Left ventricle myocardium inferior (tissue), 1 donor: ENCODE measurements at regions not wholly inside any gene's neighbourhood (a gene's known extent, or its start where the extent isn't known, plus 50 kb on each side); places are given as distances from the start of the nearest gene placed in this dataset.
A peak's percentile ranks its signal among the peaks of the same experiment; 100 is the strongest.

Experiments
- DNase-seq: peaks from one replicate; pipeline ENCODE4 v3.0.0-alpha.2; 2020
- H3K27ac ChIP-seq: fragments of 200-600 bp; replicated peaks from 2 replicates; pipeline ENCODE4 v1.8.0; 2021
- H3K27me3 ChIP-seq: fragments of 200-600 bp; 2 replicates; pipeline ENCODE4 v1.8.0; 2021; ENCODE audit warnings: low read depth
- H3K36me3 ChIP-seq: fragments of 200-600 bp; 2 replicates; pipeline ENCODE4 v1.8.0; 2021
- H3K4me1 ChIP-seq: fragments of 200-600 bp; 2 replicates; pipeline ENCODE4 v1.8.0; 2021
- H3K4me3 ChIP-seq: fragments of 200-600 bp; 2 replicates; pipeline ENCODE4 v1.8.0; 2021; ENCODE audit warnings: mild to moderate bottlenecking, moderate library complexity
- H3K9me3 ChIP-seq: fragments of 200-600 bp; replicated peaks from 2 replicates; pipeline ENCODE4 v1.8.0; 2021
- CTCF ChIP-seq: fragments of 200-600 bp; IDR thresholded peaks from 2 replicates; pipeline ENCODE4 v1.8.0; 2021; ENCODE audit warnings: antibody characterized with exemption, mild to moderate bottlenecking, borderline replicate concordance
- intact Hi-C: fragments of 100-400 bp; cut with micrococcal nuclease; formaldehyde crosslinking; loops from one replicate; pipeline ENCODE4 v1.11.0; 2022
- donor health status: DM: no; HTN: yes; CAD: no; lungs with severe emphysema.

- H3K4me1 ChIP-seq, result peaks cover 19% of the 10 kb centered on the region
- intact Hi-C loops, result loop anchor here (10.0 kb wide), 1 partner anchor 301 kb away; no protein-coding TSS in a partner anchor
- no peak overlapping the region for H3K27ac ChIP-seq
- peaks cover 68% of the 10 kb centered on the region for H3K27me3 ChIP-seq
- H3K9me3 ChIP-seq, result no peaks in the 10 kb centered on the region
- H3K4me3 ChIP-seq, result no peak overlapping the region
- DNase-seq, result no peak
- H3K36me3 ChIP-seq, result no peaks in the 10 kb centered on the region
- no peak for TF ChIP-seq CTCF
These were observed 433.2 kb upstream of the MGMT start for GRCh38 chr10:129033790-129034272.

GRCh38 chr10:129035052-129035827, 431.8 kb upstream of the MGMT start:
- H3K27me3 ChIP-seq, result peaks cover 63% of the 10 kb centered on the region
- intact Hi-C loops, result loop anchor here (10.0 kb wide), 1 partner anchor 300 kb away; no protein-coding TSS in a partner anchor
- H3K9me3 ChIP-seq, result no peaks in the 10 kb centered on the region
- no peak for DNase-seq
- H3K4me1 ChIP-seq, result peaks cover 26% of the 10 kb centered on the region
- H3K36me3 ChIP-seq, result no peaks in the 10 kb centered on the region
- peak overlapping the region; percentile 31 for H3K4me3 ChIP-seq
- no peak for TF ChIP-seq CTCF
- H3K27ac ChIP-seq, result peak overlapping the region; percentile 30

GRCh38 chr10:129038522-129038921, 428.5 kb upstream of the MGMT start:
- TF ChIP-seq CTCF, result no peak
- Histone ChIP-seq H3K27me3 (peaks cover 45% of the 10 kb centered on the region), H3K27ac (no peak overlapping the region), H3K9me3 (no peaks in the 10 kb centered on the region), H3K4me1 (peaks cover 16% of the 10 kb centered on the region), H3K36me3 (no peaks in the 10 kb centered on the region), H3K4me3 (no peak overlapping the region)
- intact Hi-C loops, result loop anchor here (10.0 kb wide), 1 partner anchor 296 kb away; no protein-coding TSS in a partner anchor
- DNase-seq, result no peak

GRCh38 chr10:129039406-129040370, 427.4 kb upstream of the MGMT start:
- TF ChIP-seq CTCF, result no peak
- H3K36me3 ChIP-seq, result no peaks in the 10 kb centered on the region
- intact Hi-C loops, result loop anchor here (10.0 kb wide), 1 partner anchor 295 kb away; no protein-coding TSS in a partner anchor
- H3K9me3 ChIP-seq, result no peaks in the 10 kb centered on the region
- H3K4me3 ChIP-seq, result no peak overlapping the region
- no peak overlapping the region for H3K27ac ChIP-seq
- H3K27me3 ChIP-seq, result peaks cover 37% of the 10 kb centered on the region
- no peak for DNase-seq
- H3K4me1 ChIP-seq, result peaks cover 16% of the 10 kb centered on the region

- peaks cover 16% of the 10 kb centered on the region for H3K4me1 ChIP-seq
- no peak for DNase-seq
- intact Hi-C loops, result no loop called here
- H3K9me3 ChIP-seq, result no peaks in the 10 kb centered on the region
- H3K36me3 ChIP-seq, result no peaks in the 10 kb centered on the region
- no peak overlapping the region for H3K4me3 ChIP-seq
- peaks cover 37% of the 10 kb centered on the region for H3K27me3 ChIP-seq
- no peak for TF ChIP-seq CTCF
- H3K27ac ChIP-seq, result no peak overlapping the region
These were observed 426.7 kb upstream of the MGMT start for GRCh38 chr10:129040377-129040776.
